ENCODE measurements at regions not wholly inside any gene's neighbourhood (a gene's known extent, or its start where the extent isn't known, plus 50 kb on each side); places are given as distances from the start of the nearest gene placed in this dataset.

GRCh38 chr4:104412344-104412743 is 82.3 kb downstream of the CXXC4 start:
- TF ChIP-seq POLR2A (IDR thresholded peaks at IDR 0.05) (no peak), CTCF (IDR thresholded peaks at IDR 0.05) (no peak)
